TTC549 (cell line): ENCODE measurements at regions not wholly inside any gene's neighbourhood (a gene's known extent, or its start where the extent isn't known, plus 50 kb on each side); places are given as distances from the start of the nearest gene placed in this dataset.
"Not testable (repeated sequence)": the region's sequence is repeated elsewhere in the genome, so short reads cannot be mapped to it uniquely, and the experiment has no call there.

Source experiments
- FAIRE-seq: peaks from 2 replicates; lab custom pipeline; 2012; peaks lifted over from hg19 to GRCh38; lab: Jason Lieb, UNC

- FAIRE-seq, result not testable (repeated sequence)
These were observed 1212.9 kb upstream of the TENM3 start for GRCh38 chr4:181030135-181030921.

- no peak for FAIRE-seq
These were observed 1212.2 kb upstream of the TENM3 start for GRCh38 chr4:181030961-181031360.

GRCh38 chr4:181043486-181043885 lies 1199.7 kb upstream of the TENM3 start:
- no peak for FAIRE-seq

- FAIRE-seq, result no peak
These were observed 1196.4 kb upstream of the TENM3 start for GRCh38 chr4:181046809-181047208.

- FAIRE-seq, result no peak
These were observed 1191.3 kb upstream of the TENM3 start for GRCh38 chr4:181051931-181052330.

DNA sequence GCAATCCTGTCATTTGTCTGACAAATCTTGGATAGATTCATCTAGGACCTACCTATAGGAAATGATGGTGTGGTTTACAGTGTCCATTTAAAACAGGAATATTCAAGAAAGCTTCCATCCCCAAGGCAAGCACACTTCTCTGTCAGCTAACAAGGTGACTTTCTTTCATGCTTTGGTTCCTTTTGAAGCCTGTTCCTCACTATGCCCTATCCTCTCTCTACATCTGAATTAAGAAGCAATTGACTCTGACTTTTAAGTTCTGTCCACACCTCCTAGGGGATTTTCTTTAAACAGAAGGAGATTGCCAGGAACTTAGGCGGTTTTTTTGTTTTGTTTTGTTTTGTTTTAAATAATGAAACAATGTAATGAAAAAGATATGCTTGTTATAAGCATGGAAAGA lies 1181.4 kb upstream of the TENM3 start:
- FAIRE-seq, result no peak

- no peak for FAIRE-seq
These were observed 1180.0 kb upstream of the TENM3 start for GRCh38 chr4:181063212-181063611.

DNA sequence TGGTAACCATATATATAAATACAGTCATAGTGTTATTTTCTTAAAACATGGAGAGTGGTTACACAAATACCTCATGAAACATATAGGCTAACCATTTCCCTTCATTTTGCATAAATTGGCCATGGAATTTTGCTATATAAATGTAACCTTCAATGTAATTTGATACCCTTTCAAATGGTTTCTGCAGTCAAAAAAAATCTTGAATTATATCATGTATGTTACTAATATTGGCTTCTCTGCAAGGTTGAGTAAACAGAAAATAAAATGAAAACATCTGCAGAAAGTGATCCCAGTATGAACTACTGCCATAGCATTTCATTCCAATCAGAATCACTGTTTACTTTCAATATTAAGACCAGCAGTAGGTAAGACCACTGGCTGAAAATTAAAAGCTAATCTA lies 1165.9 kb upstream of the TENM3 start:
- FAIRE-seq, result no peak

- FAIRE-seq, result no peak
These were observed 1165.0 kb upstream of the TENM3 start for GRCh38 chr4:181078196-181078595.

DNA sequence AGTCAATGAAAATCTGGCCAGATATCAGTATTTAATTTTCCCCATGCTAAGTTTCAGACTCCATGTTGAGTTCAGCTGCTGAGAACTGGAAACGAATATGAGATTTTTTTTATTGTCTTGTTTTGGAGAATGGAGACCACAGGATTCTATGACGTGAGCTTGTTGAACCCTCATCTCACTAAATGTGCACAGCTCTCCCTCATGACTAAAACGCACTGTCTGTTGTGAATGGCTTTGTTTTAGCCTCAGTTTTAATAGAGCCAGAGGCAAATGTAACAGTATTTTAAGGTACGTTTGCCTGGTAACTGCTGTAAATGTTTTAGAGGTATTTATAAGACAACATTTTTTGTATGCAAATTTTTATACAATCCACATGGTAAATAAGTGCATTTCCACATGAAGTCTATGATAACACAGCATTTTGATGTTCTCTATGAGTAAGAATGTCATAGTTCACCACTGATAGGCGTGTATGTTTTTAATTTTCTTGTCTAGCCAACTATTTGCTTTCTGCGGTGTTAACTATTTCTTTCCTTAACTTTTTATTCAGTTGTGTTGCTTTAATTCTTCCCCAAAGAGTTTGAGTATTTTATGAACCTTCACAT lies 1159.3 kb upstream of the TENM3 start:
- no peak for FAIRE-seq

DNA sequence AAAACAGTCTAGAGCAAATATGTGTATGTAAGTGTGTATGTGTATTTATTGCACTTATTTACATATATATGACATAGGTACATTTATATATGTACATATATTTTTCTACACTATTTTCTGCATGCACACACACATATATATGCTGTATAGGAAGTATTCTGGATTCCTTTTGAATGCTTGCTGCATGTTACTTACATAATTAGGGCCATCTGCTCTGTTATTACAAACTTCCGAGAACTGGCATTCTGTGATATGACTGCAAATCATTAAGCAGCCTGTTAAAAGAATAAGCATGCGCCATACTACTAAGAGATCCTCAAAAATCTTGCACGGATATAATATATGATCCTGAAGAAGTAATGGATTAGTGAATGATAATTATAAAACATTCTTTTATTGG lies 1157.6 kb upstream of the TENM3 start:
- FAIRE-seq, result no peak

DNA sequence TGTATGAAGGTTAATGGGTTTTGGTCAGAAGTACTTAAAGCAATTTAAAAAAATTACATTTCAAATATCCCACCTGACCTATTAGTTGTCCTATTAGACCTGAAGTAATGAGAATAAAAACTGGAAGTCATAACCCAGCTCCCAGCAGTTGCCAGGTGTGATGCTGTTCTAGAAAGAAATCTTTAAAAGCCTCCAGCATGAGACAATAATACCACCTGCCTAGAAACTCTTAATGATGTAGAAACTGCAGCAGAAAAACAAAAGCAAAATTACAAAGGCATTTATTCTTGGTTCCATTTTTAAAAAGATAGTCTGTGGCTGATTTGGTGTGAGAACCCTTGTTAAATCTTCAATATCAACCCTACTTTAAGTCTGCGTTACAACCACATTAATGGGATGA lies 1137.7 kb upstream of the TENM3 start:
- FAIRE-seq, result no peak

- FAIRE-seq, result no peak
These were observed 1136.8 kb upstream of the TENM3 start for GRCh38 chr4:181106398-181106797.

GRCh38 chr4:181108237-181108636 lies 1135.0 kb upstream of the TENM3 start:
- FAIRE-seq, result no peak

DNA sequence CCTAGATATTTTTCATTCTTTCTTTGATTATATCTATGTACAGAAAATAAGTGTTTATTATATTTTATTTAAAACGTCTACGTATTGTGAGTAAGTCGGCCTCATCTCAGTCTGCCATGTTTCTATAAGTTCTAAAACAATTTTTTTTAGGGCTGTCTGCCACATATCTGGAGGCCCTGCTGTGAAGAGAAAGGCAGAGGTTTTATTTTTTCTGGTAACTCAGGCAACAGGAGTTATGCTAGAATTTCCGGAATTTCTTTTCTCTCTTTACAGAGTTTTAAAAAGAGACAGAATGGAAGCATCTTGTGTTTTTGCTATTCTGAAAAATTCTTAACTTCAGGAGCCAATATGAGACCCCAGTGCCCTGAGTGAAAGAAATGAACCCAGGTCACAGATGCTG lies 1124.0 kb upstream of the TENM3 start:
- FAIRE-seq, result no peak

DNA sequence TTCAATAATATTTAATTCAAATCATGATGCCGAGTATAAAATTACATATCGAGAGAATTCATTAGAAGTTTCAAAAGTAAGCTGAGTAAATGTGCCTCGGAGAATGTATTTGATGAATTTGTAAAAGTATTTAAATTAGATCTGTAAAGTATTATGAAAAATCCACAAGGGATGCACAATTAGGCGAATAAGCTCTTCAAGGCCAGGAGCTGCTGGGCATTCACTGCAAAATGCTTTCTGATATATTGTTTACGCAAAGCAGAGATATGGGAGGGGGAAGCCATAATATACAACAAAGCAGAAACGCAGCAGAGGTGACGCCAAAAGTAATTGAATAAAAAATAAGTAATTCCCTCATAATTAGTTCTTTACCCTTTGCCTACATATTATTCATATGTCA lies 1121.5 kb upstream of the TENM3 start:
- FAIRE-seq, result no peak

DNA sequence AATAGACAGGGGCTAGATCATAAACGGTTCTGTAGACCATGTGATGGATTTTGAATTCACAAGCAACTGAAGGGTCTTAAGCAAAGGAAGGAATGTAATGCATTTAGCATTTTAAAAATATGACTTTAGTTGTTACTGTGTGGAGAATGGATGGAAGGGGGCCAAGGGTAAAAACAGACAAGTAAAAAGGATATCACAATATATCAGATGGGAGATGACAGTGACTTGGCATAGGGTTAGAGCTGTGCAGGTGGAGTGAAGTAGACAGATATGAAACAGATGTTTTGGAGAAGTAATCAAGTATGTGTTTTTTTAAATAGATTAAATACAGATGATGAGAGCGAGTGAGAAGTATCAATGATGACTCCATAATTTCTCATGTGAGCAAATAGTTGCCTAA lies 1116.0 kb upstream of the TENM3 start:
- no peak for FAIRE-seq

DNA sequence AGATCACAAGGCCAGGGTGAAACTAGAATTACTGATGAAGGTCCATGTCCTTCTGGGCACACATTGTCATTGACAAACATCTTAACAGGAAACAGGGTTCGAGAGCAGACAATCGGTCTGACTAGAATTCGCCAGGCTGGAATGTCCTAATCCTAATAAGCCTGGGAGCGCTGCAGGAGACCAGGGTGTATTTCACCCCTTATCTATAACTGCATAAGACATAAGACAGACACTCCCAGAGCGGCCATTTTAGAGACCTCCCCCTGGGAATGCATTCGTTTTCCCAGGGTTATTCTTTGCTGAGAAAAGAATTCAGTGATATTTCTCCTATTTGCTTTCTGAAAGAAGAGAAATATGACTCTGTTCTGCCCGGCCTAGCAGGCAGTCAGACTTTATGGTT lies 1112.9 kb upstream of the TENM3 start:
- not testable (repeated sequence) for FAIRE-seq

GRCh38 chr4:181137351-181137750 lies 1105.9 kb upstream of the TENM3 start:
- no peak for FAIRE-seq

DNA sequence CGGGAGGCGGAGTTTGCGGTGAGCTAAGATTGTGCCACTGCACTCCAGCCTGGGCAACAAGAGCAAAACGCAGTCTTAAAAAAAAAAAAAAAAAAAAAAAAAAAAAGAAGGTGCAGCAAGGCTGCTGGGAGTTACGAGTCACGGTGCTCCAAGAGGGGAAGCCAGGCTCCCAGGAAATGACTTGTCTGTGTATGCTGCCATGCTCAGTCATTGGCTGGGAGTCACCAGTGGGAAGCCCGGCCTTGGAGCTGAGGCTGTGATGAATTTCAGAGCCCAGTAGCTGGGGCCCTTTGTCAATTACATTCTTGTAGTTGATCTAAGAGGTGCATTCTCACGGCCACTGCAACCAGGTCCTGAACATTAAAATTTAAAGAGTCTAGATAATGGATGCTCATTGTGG lies 1105.1 kb upstream of the TENM3 start:
- no peak for FAIRE-seq

GRCh38 chr4:181140037-181140603 lies 1103.1 kb upstream of the TENM3 start:
- no peak for FAIRE-seq

DNA sequence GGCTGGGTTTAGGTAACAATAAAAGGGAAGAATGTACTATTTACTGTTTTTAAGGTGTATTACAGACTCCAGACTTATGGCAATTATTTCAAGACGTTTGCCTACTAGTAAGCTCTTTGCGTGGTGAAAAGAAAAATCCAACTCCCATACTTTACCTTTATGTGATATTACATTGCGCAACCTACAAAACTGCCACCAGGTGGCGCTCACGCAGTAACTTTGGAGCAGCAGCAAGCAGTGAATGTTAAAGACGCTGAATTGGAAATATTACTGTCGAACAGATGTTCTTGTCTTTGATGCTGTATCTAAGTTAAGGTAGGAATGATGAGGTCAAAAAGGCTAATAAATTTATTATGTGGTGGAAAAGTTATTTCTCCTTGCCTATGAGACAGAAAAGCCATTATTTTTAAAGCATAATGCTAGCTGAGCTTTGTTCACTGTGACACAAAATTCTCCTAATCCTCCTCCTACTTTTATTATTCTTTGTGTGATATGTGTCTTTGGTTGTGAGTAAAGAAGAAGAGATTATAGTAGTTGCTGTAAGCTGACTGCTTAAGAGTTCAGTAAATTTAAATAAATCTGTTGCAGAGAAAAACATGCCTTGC lies 1099.8 kb upstream of the TENM3 start:
- peak; percentile 46 for FAIRE-seq

DNA sequence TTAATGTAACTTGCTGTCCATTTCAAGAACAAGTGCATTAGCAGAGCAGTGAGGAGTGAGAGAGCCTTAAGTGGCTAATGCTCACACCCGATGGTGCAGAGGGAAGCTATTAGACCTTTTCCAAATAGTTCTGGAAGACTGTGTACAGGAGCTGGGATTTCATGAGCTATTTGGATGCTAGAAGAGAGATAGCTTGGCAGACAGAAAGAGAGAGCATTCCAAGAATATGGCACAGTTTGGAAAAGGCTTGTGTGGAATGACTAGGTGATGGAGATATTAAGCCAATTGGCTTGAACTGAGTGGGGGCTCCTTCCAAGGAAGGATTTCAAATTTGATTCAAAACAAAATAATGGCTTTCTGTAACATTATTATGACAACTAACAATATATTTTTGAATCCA lies 1097.2 kb upstream of the TENM3 start:
- no peak for FAIRE-seq
